GM21737 (cell line): ENCODE measurements at regions not wholly inside any gene's neighbourhood (a gene's known extent, or its start where the extent isn't known, plus 50 kb on each side); places are given as distances from the start of the nearest gene placed in this dataset.

ENCODE experiments used
- ATAC-seq: cut with Tn5 transposase; IDR thresholded peaks from one replicate; pipeline ENCODE4 v1.9.1; 2021; ENCODE audit warnings: mild to moderate bottlenecking, moderate library complexity; ENCODE audit not compliant: unreplicated experiment

DNA sequence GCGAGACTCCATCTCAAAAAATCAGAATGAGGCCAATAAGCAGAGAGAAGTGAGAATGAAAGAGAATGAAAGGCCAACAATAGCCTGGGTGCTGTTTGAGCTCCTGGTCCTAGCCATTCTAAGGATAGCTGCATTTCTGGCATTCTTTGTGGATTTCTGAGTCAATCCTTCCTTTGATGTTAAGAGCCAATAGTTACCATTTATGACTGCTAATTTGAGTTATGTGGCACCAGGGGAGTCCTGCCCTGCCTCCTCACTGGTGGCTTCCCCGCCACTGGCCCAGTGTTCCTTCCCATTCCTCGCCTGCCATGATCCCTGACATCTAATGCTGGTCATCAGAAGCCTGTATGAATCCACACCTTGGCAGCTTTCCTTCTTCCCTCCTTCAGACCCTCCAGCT is 991.2 kb downstream of the UQCRFS1 start:
- no peak for ATAC-seq

DNA sequence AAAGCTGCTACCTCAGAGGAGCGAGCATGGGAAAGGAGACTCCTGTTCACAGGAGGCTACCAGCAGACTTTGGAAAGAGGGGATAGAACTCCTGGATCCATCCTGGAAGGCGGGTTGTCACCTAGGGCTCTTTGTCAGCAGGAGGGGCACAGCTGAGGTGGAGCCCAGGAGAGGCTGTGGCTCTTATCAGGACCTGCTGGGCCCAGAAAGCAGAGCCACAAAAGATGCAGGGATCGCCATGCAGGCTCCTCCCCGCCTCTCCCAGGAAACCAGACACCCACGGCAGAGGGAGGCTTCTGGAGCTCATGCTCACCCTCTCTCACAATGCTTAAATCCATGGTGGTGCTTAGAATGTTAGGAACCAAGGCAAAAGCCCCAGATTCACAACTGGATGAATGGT is 994.2 kb downstream of the UQCRFS1 start:
- no peak for ATAC-seq

DNA sequence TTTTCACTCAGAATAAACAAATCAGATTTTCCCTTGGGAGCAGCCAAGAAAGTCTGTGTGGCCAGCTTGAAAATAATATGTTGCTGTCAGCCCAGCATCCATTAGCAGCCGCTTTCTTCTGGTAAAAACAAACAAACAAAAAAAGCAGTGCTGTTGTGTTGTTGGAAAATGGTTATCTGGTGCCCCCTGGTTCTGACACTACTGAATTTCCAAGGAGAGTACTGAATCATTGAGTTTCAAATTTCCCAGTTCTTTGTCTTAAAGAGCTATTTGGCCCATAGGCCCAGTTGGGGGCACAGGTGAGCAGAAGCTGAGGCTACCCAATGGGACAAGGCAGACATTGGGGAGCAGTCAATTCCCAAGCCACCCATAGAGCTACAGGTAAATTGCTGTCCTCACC is 995.9 kb downstream of the UQCRFS1 start:
- ATAC-seq = no peak

DNA sequence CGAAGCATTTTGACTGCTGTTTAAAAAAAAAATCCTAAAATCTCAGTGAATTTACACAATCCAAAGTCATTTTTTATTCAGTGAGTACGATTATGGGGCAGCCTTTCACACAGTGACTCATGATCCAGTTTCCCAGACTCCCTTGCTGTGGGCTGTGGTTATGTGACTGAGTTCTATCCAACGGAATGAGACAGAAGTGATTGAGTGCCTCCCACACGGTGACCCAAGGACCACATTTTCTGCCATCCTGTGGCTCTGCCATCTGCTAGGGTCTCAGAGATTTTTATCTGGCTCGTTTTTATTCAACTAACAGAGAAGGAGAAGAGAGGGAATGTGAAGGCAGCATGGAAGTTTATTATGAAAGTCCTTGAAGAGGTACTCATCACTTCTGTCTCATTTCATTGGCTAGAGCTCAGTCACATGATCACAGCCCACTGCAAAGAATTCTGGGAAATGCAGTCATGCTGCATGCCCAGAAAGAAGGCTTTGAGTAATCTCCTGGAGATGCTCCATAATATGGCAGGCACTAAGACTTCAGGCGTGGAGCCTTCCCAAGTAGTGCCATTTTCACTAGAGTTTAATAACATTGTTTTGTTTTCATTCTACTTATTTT is 999.4 kb downstream of the UQCRFS1 start:
- no peak for ATAC-seq

DNA sequence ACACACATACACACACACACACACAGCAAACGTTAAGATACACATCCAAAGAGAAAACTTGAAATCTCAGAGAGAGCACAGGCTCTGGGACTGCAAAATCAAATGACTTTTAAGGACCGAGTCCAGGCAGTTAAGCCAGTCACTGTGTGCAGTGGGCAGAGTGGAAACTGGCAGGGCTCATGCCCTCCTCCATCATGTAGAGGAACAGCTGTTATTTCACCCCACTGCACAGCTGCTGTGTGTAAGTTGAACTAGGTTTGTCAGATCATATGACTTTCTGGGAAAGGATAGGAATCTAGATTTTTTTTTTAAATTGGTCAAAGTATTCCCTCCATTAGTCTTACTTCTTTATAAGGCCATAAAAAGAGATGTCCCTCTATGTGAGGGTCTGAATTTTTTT is 1002.1 kb downstream of the UQCRFS1 start:
- no peak for ATAC-seq

DNA sequence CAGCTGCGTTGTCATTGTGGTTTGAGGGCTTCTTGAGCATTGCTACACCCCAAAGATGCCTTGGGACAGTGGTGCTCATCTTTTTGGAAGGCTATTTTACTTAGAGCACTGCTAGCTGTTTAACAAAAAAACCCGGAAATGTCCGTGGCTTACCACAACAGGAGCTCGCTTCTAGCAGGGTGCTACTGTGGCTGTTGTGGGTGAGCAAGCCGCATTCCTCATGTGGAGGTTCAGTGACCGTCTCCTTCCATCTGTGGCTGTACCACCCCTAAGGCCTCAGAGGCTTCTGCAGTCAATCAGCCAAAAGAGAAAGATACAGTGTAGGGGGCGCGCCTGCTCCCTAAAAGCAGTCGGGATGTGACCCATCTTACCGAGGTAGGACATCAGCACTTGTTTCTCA is 1004.2 kb downstream of the UQCRFS1 start:
- no peak for ATAC-seq

DNA sequence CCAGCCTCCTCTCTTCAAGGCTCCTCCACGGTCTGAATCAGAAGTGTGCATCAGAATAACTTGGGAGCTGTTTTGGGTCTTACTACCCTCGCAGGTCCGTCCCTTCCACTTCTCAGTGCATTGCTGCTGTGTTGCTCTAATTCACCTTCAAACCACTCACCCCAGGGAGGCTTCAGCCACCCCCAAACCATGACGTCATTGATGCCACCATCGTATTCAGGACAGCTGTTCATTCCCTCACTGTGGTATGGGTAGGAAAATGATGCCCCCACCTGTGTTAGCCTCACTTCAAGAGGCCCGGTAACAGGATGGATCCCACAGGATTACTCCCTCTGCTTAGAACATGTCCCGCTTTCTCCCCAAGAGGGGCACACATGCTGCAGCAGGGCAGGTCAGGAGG is 1005.7 kb downstream of the UQCRFS1 start:
- ATAC-seq = no peak

DNA sequence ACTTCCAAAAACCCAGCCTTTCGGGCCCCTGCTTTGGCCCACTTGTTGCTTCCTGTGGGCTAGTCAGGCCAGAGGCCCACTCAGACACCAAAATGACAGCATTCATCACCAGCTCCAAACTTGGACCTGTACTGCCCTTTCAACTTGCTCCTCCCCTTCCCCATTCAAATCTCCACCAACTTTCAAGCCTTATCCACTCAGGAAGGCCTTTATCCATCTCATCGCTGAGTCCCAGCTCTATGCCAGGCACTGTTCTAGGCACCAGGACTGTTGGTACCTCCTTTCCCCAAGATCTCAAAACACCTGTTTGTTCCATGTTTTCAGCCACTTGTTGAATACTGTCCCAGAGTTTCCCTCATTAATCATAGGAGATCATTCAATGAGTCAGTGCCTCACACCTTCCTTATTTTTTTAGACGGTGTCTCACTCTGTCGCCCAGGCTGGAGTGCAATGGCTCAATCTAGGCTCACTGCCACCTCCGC is 1011.4 kb downstream of the UQCRFS1 start:
- ATAC-seq = no peak

DNA sequence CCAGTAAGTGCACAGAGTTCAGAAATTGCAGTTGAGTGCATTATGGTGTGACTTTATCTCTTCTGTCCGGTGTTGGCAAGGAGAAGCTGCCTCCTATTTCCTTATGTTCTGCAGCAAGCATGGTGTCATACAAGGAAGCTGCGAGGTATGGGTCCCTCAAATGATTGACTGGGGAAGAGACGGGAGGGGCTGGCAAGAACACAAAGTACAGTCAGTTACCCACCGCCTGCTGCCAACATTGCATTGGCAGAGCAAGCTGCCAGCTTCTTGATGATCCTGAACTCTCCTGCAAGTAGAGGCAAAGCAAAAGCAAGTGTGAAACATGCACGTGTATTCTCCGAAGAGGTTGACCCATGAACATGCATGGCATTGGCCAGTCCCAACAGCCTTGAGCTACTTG is 1013.6 kb downstream of the UQCRFS1 start:
- no peak for ATAC-seq

DNA sequence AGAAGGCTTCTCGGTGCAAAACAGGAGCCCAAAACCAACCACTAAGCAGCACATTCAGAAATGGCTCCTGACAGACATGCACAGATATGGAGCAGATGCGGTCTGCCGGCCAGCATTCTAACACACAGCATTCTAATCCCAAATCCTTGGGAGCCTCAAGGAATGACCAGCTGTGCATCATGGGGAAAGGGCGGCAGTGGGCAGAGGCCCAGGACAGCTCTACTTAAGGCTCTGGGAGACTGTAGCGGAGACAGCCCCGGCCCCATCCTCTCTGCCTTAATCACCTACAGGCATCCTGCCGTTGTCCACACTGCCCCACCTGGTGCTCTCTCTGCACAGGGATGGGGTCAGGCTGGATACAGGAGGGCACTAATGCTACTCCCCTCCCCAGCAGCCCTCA is 1016.0 kb downstream of the UQCRFS1 start:
- ATAC-seq = no peak

DNA sequence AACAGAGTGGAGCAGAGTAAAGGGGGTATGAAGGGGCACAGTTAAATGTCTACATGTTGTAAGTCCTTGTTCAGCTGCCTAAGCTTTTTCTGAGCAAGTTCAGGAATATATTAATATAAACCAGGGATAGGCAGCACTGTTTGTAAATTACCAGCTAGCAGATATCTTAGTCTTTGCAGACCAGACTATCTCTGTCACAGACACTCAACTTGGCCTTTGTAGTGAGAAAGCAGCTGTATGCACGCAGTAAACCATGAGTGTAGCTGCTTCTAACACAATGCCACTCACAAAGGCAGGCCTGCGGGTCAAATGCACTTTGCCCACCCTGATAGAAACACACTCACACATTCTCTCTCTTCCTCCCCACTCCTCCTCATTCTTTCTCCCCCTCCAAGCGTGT is 1016.9 kb downstream of the UQCRFS1 start:
- ATAC-seq = no peak

DNA sequence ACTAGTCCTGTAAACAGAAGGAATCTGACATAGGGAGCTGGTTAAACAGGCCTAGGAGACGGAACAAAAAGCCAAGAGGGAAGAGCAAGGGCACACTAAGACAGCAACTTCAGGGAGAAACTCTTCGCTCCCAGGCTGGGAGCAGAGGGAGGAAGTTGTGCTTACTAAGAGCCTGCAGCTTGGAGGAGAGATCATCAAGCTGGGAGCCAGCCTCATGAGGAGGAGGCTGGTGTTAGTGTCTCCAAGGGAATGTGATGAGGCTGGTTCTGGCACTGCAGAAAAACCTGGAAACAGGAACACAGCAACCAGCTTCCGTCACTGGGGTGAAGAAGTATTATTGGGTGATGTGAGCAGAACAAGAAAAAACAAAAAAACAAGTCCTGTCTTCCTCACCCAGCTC is 1027.3 kb downstream of the UQCRFS1 start:
- no peak for ATAC-seq

DNA sequence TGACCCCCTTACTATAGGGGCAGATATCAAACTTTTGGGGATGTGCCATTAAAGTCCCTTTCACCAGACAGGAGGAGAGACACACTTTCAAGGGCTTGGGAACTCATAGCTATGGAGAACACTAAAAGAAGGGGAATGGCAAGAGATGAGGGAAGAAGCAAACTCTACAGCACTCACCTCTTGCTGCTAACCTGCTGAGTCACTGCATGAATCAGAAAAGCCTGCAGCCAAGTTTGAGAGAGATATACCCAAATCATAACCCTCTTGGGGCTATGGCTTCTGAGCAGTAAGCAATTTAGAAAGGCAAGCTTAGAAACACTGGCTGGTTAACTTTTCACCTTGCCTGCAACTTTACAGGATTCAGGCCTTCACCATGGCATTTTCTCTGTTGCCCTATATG is 1028.0 kb downstream of the UQCRFS1 start:
- ATAC-seq = no peak

DNA sequence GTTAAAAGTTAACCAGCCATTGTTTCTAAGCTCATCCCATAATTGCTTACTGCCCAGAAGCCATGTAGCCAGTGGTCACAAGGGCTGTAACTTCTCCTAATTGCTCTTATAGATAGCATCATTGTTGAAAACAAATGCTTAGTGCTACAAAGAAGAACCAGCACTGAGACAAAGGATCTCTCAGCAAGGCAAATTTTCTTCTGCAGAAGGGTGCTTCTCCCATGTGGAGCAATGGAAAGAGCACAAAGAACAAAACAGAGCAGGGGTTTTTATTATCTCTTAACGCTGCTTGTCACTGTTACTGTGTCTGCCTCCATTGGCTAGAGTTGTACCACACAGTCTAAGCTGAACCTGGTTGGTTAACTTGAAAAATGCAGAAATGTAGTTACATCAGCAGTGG is 1036.8 kb downstream of the UQCRFS1 start:
- no peak for ATAC-seq

DNA sequence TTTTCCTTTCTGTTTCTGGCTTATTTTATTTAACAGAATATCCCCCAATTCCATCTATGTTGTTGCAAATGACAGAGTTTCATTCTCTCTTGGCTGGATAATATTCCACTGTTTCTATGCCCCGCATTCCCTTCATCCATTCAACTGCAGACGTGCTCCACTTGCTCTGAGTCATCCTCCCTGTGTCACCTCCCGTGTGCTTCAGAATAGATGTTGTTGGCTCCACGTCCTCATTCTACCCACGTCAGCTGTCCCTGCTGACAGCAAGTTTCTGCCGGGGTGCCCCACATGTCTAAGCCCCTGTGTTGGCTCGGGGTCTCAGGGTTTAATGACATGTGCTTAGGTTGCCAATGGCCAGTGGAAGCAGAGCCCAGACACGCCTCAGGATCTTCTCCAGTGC is 1041.0 kb downstream of the UQCRFS1 start:
- no peak for ATAC-seq

DNA sequence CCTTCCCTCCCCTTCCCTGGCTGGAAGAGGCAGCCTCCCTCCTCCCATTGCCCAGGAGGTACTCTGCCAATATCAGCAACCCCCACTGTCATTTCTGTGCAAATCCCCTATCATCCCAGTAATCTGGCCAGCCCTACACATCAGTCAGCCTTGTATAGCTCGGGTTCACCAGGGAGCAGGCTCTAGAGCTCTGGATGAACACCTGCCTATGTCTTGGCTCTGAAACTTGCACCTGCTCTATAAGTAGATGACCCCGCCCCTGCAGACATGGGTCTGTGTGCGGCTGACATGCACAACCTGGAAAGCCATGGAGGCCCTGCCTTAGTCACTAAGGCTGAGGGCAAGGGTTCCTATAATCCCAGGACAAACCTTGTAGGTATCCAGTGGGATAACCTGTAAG is 1042.9 kb downstream of the UQCRFS1 start:
- ATAC-seq = no peak

DNA sequence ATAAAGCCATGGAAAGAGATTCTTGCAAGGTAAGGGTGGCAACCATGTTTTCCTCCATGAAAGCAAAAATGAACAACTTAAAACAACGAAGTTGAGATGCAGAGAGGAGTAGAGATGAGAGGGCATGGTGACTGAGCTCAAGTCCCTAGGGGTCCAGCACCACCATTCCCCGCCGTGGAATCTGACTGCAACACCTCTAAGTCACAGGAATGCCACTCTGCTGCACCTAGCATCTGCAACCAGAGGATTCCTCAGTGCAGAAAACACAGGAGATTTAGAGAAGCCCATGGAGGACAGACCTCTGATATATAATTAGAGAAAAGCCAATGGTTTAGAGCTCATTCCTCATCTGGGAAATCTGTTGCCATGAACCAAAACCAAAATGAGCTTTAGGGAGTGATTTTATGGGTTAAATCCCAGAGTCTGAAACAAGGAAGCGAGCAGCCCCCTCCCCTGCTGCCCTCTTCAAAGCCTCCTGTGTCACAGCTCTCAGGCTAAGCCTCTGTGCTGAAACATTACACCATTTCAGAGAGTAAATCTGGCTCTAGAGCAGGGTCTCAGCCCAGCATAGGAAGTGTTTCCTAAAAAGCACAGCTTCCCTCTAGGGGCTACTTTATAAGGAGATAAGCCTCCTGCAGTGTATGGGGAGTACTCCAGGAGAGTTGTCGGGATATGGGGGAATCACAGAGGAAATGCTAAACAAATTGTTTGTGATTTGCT is 1043.6 kb downstream of the UQCRFS1 start:
- no peak for ATAC-seq

DNA sequence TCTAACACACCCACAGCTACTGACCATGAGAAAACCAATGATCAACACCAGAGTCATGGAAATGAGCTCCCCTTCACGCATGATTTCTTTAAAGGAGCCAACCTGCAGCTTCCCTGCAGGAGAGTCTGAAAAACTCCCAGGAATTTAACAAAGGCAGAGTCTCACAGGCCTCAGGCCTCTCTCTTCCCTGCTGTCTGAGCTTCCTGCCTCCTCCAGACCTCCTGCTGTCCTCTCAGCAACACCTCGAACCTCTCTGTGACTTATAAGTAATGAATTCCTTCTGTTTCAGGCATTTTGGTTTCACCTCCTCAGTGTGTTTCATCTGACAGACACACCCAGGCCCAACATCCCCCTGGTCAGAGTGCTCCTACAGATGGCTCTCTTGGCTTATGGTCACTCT is 1044.4 kb downstream of the UQCRFS1 start:
- ATAC-seq = no peak

DNA sequence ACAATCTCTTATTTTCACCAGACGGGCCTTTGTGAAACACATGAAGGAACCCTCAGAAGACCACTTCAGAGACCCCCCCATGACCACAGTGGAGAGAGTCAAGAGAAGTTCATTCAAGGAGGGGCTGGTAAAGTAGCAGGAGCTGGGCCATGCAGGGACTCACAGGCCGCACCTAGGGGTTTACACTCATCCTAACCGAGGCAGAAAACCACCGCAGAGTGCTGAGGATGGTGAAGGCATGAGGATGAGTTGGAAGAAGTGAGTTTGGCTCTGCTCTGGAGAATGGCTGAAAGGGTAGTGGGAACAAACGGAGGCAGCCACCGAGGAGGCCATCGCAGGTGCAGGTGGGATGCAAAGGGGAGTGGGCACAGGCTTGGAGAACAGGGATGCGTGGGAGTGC is 1046.9 kb downstream of the UQCRFS1 start:
- ATAC-seq = no peak

DNA sequence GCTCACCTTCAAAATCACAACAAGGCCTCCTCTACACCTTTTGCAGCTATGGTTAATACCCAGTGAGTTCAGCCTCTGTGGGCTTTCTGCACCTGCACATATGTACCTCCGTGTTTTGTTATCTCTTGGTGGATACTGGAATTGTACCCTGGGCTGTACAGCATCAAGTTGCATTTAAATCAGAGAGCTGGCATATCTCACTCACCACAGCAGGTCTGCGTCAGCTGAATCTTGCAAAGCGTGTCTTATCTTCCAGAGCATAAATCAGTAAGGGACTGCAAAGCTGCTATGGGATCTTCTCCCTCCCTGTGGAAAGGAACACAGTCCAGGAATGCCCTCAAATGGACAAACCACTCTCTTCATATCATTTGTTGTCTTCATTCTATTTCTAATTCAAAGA is 1048.7 kb downstream of the UQCRFS1 start:
- ATAC-seq = no peak

DNA sequence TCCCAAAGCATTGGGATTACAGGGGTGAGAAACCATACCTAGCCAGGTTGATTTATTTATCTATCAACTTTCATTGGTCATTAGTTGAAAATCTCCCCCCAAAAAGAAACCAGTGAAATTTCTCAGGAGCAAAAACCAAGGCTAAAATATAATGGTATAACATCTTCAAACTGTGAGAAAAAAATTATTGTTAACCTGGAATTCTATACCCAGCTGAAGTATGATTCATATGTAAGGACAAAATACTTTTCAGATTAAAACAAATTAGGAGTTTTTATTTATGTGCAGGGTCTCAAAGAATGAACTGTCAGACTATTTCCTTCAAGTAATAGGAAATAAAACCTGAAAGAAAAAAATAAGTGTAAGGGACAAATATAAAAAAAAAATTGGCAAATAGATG is 1053.9 kb downstream of the UQCRFS1 start:
- ATAC-seq = no peak

DNA sequence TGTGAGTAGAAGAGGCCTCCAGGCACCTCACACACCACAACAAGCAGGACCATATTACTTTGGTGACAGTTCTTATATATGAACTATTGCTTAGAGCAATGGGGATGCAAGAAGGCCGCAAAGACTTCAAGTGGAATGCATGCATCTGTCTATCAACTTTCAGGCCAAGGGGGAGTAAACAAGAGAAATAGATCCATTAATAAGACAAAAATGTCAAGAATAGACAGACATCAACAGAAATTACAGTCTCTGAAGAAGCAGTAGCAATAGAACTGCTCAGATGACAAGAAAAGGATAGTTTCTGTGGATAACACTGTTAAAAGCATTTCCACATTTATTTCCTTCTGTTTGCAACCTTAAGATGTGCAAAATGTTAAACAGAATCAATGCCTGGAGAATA is 1057.7 kb downstream of the UQCRFS1 start:
- no peak for ATAC-seq

DNA sequence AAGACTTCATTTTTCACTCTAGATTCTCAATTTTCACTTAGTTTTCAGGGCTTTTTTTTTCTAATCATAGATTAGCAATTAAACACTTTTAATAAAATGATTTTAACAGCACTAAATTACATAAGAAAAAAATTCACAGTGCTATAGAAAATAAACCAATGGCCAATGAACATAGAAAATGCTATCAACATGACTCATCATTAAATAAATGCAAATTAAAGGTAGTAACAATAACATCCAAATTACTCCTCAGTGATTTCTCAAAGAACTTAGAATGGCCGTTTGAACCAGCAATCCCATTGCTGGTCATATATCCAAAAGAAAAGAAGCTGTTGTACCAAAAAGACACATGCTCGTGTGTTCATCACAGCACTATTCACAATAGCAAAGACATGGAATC is 1058.9 kb downstream of the UQCRFS1 start:
- ATAC-seq = no peak
